ENCODE measurements at regions not wholly inside any gene's neighbourhood (a gene's known extent, or its start where the extent isn't known, plus 50 kb on each side); places are given as distances from the start of the nearest gene placed in this dataset.
"Not testable (repeated sequence)": the region's sequence is repeated elsewhere in the genome, so short reads cannot be mapped to it uniquely, and the experiment has no call there.

GRCh38 chr9:96130970-96131369, 171.0 kb downstream of the HSD17B3 start:
- no peak for DNase-seq

GRCh38 chr9:96129747-96130146, 172.2 kb downstream of the HSD17B3 start:
- no peak for DNase-seq

GRCh38 chr9:96128880-96129279, 173.1 kb downstream of the HSD17B3 start:
- no peak for DNase-seq

- no peak for DNase-seq
Observed at GRCh38 chr9:96126321-96126881, 175.6 kb downstream of the HSD17B3 start.

- no peak for DNase-seq
Observed at GRCh38 chr9:96125624-96126023, 176.4 kb downstream of the HSD17B3 start.

- no peak for DNase-seq
Observed at GRCh38 chr9:96122751-96123150, 179.2 kb downstream of the HSD17B3 start.

- DNase-seq = no peak
Observed at GRCh38 chr9:96122282-96122681, 179.7 kb downstream of the HSD17B3 start.

GRCh38 chr9:96121136-96121535, 180.8 kb downstream of the HSD17B3 start:
- DNase-seq = no peak

- DNase-seq = peak in 1 of 2 experiments; percentile 1
Observed at GRCh38 chr9:96117398-96118080, 184.4 kb downstream of the HSD17B3 start.

- DNase-seq = no peak
Observed at GRCh38 chr9:96116275-96117064, 185.5 kb downstream of the HSD17B3 start.

GRCh38 chr9:96115836-96116235, 186.1 kb downstream of the HSD17B3 start:
- DNase-seq = no peak

- no peak for DNase-seq
Observed at GRCh38 chr9:96113032-96113431, 188.9 kb downstream of the HSD17B3 start.

- DNase-seq = no peak
Observed at GRCh38 chr9:96109680-96110351, 192.2 kb downstream of the HSD17B3 start.

GRCh38 chr9:96108691-96109380, 193.1 kb downstream of the HSD17B3 start:
- DNase-seq = no peak

- DNase-seq = no peak
Observed at GRCh38 chr9:96107436-96107835, 194.5 kb downstream of the HSD17B3 start.

GRCh38 chr9:96100385-96101300, 201.3 kb downstream of the HSD17B3 start:
- no peak for DNase-seq

- not testable (repeated sequence) for DNase-seq
Observed at GRCh38 chr9:96090630-96091029, 211.3 kb downstream of the HSD17B3 start.

GRCh38 chr9:96089452-96090085, 212.4 kb downstream of the HSD17B3 start:
- no peak for DNase-seq

- DNase-seq = no peak
Observed at GRCh38 chr9:96088510-96088909, 213.0 kb downstream of the ERCC6L2 start.

GRCh38 chr9:96087669-96088299, 212.3 kb downstream of the ERCC6L2 start:
- DNase-seq = no peak
